NOMO-1 treated with DMSO at 0.1 percent for 48 hours (cell line): ENCODE measurements at regions not wholly inside any gene's neighbourhood (a gene's known extent, or its start where the extent isn't known, plus 50 kb on each side); places are given as distances from the start of the nearest gene placed in this dataset.

Source experiments
- DNase-seq: peaks from one replicate; lab custom pipeline; 2025; ENCODE audit not compliant: unreplicated experiment; lab: John Stamatoyannopoulos, UW

- no peak for DNase-seq
Measured at GRCh38 chr10:124346831-124347230, 71.9 kb downstream of the OAT start.

- DNase-seq, result no peak
Measured at GRCh38 chr10:124345521-124345920, 73.2 kb downstream of the OAT start.

- DNase-seq, result no peak
Measured at GRCh38 chr10:124344931-124345330, 73.8 kb downstream of the OAT start.

DNA sequence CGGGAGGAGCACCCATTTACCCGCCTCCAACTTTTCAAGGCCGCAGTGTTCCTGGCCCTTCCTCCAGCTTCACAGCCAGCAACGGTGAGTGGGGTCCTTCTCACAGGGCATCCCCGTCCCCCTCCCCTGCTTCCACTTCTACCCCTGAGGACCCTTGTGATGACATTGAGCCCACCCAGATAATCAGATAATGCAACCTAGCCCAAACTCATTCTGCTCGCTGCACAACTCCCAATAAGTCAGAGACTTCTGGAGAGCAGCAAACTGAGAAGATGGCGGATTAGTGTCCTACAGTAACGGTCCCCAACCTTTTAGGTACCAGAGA is 74.5 kb downstream of the OAT start:
- DNase-seq, result no peak

- DNase-seq, result no peak
Measured at GRCh38 chr10:124343351-124344265, 75.1 kb downstream of the OAT start.

- no peak for DNase-seq
Measured at GRCh38 chr10:124342821-124343170, 75.9 kb downstream of the OAT start.

DNA sequence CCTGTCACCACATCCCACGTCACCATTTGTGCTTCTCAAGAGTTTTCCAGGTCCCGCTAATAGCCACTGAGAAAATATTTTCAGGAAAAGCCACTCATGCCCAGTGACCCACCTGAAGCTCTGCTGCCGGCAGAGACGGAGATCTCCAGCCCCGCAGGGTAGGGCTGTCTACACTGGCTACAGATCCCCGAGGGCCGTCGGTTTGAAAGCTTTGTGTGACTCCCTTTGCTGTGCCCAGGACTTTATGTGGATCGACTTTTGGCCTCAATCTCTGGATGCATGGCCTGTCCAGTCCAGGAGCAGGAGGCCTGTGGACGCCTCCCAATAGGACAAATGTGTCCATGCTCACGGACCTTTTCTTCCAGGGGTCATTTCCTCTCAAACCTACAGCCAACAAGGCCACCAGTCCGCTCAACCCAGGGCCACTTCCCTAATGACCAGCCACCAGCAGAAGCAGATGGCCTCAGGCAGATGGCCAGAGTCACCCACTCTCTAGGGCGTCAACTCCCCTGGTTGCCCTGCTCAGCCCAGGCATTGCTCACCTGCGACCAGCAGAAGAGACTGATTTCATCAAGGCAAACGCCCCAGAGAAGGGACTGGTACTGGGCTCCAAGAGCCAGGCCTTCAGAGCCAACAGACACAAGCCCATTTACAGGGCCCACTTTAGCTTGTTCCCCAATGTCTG is 76.4 kb downstream of the OAT start:
- no peak for DNase-seq

GRCh38 chr10:124341768-124342135 is 77.0 kb downstream of the OAT start:
- DNase-seq, result peak; percentile 7

DNA sequence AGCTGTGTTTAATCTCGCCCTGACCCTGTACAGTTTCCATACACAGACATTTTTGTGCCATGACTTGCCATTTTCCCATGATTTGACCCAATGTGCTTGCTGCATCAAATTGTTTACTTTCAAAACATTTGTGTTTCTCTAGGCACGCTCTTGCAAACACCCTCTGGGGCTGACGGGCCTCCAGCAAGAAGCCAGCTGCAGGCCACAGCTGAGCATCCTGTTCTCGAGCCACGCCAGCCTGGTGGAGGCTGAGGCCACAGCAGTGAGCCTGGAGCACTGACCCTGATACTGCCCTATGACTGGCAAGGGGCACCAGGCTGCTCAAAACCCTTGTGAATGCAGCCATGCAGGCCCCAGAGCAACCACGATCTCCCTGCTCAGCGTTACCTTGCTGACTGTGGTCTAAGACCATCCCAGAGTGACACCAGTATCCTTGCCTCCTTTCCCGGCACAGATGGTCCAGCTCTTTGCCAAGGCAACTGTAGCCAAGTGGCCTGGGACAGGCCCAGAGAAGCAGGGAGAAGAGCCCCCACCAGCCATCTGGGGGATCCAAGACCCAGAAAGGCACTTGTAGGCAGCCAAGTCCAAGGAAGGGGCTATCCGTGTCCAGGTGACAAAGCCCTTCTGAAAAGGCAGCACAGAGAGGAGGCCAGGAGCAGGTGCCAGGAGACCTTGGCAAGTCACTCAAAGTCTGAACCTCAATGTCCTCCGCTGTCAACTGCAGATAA is 78.5 kb downstream of the OAT start:
- DNase-seq, result no peak

GRCh38 chr10:124339119-124340032 is 79.3 kb downstream of the OAT start:
- DNase-seq, result no peak

DNA sequence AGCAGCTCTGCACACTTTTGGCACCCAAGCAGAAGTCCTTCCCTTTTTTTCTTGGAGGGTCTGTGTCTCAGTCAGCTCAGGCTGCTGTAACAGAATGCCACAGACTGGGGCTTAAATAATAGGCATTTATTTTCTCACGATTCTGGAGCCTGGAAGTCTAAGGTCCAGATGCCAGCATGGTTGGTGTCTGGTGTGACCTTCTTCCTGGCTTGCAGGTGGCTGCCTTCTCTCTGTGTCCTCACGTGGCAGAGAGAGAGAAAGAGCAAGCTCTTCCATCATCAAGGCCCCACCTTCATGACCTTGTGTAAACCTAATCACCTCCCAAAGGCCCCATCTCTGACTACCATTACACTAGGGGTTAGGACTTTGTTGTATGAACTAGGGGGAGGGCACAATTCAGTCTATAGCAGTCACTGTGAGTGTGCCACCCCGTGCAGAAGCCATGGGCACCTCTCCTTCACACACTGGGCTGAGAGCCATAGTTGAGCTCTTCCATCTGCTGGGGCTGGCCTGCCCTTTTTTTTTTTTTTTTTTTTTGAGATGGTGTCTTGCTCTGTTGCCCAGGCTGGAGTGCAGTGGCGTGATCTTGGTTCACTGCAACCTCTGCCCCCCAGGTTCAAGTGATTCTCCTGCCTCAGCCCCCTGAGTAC is 80.3 kb downstream of the OAT start:
- no peak for DNase-seq

DNA sequence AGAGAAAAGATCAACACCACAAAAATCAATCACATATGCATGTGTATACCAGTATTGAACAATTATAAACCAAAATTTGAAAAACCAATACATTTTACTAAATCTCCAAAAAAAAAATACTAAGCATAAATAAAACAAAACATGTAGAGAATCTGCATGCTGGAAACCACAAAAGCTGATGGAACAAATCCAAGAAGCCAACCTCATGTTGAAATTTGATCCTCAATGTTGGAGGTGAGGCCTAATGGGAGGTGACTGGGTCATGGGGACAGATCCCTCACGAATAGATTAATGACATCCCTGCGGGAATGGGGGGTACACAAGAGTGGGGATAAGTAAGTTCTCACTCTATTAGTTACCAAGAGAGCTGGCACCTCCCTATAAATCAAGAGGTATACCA is 82.5 kb downstream of the OAT start:
- DNase-seq, result no peak

- DNase-seq, result no peak
Measured at GRCh38 chr10:124333931-124334330, 84.8 kb downstream of the OAT start.

- DNase-seq, result peak; percentile 22
Measured at GRCh38 chr10:124332426-124332825, 86.3 kb downstream of the OAT start.

DNA sequence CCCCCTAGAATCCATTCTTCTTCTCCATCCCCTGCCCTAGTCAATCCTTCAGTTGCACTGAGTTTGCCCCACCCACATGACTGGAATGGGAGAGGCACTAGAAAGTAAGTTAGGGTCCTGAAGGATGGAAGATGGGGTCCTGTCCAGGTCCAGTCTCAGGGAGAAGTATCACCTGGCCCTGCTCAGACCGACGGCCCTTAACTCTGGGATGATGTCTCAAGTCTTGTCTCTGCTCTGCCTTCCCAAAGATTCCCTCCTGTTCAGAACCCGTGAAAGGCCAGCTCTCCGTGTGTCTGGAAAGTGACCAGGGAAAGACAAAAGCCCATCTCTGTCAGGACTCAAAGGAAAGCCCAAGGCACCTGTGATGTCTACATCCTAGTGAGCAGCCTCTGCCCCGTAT is 88.8 kb downstream of the OAT start:
- DNase-seq, result no peak

DNA sequence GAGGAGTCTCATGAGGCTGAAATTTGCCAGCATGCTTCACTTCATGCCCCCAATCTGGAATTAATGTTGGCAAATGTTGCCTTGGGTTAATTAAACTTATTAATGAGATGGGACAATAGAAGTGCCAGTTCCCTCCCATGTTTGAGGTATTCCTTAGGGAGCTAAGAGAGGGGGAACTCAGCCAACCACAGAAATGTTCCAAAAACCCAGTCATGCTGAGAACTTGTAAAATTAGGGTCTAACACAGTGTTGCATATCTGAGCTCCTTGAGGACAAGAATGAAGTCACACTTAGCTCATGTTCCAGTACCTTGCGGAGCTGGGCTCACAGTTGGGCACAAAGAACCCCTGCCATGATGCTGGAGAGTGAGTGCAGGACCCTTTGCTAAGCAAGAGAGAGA is 89.4 kb downstream of the OAT start:
- no peak for DNase-seq

DNA sequence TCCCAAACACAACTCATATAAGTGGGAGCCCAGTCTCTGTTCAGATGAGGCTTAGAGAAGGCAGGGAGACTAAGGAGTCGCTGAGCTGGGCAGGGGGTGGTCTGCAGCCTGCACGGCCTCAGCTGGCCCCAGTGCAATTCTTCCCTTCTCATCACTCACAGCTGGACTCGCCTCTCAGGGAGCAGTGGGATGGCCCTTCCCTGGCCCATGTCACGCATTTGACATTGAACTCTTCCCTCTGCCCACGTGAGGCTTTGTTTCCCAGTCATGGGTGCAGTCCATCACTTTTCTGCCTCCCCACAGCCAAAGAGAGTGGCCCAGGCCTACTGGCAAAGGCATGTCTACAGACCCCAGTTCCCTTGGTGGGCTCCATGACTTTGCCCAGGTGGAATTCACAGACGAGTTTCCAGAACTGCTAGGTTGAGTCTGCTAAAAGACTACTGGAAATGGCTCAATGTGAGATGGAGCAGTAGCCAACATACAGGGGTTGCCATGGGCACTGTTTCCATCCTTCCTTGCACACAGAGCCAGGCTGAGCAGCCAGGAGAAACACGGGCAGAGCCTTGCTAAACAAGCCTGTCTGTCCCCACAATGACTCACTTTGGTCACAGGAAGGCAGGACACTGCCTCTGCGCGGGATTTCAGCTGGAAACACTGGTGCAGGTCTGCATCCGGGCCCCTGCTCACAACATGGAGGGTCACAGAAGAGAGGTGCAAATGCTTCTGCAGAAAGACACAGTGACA is 90.1 kb downstream of the OAT start:
- DNase-seq, result no peak

GRCh38 chr10:124325998-124326636 is 92.6 kb downstream of the OAT start:
- DNase-seq, result no peak

- DNase-seq, result no peak
Measured at GRCh38 chr10:124325633-124325914, 93.1 kb downstream of the OAT start.
